ENCODE measurements at regions not wholly inside any gene's neighbourhood (a gene's known extent, or its start where the extent isn't known, plus 50 kb on each side); places are given as distances from the start of the nearest gene placed in this dataset.

GRCh38 chr6:78390066-78390465 lies 477.3 kb upstream of the IRAK1BP1 start:
- DNase-seq (ENCODE audit: low spot score) = no peak

- DNase-seq (ENCODE audit: low spot score) = no peak
Measured at GRCh38 chr6:78397499-78397898, 469.9 kb upstream of the IRAK1BP1 start.

GRCh38 chr6:78398292-78398691 lies 469.1 kb upstream of the IRAK1BP1 start:
- DNase-seq (ENCODE audit: low spot score) = no peak

- DNase-seq (ENCODE audit: low spot score) = no peak
Measured at GRCh38 chr6:78400076-78400475, 467.3 kb upstream of the IRAK1BP1 start.

GRCh38 chr6:78427386-78427785 lies 440.0 kb upstream of the IRAK1BP1 start:
- DNase-seq (ENCODE audit: low spot score) = no peak

- DNase-seq (ENCODE audit: low spot score) = no peak
Measured at GRCh38 chr6:78430521-78430920, 436.8 kb upstream of the IRAK1BP1 start.

GRCh38 chr6:78435671-78436070 lies 431.7 kb upstream of the IRAK1BP1 start:
- DNase-seq (ENCODE audit: low spot score) = no peak

- DNase-seq (ENCODE audit: low spot score) = no peak
Measured at GRCh38 chr6:78436335-78436734, 431.0 kb upstream of the IRAK1BP1 start.

- no peak for DNase-seq (ENCODE audit: low spot score)
Measured at GRCh38 chr6:78438135-78438534, 429.2 kb upstream of the IRAK1BP1 start.

GRCh38 chr6:78460711-78461110 lies 406.6 kb upstream of the IRAK1BP1 start:
- no peak for DNase-seq (ENCODE audit: low spot score)

- no peak for DNase-seq (ENCODE audit: low spot score)
Measured at GRCh38 chr6:78462728-78463127, 404.6 kb upstream of the IRAK1BP1 start.

- no peak for DNase-seq (ENCODE audit: low spot score)
Measured at GRCh38 chr6:78465059-78465634, 402.2 kb upstream of the IRAK1BP1 start.

- DNase-seq (ENCODE audit: low spot score) = no peak
Measured at GRCh38 chr6:78476561-78476960, 390.8 kb upstream of the IRAK1BP1 start.

GRCh38 chr6:78482801-78483552 lies 384.4 kb upstream of the IRAK1BP1 start:
- DNase-seq (ENCODE audit: low spot score) = no peak

GRCh38 chr6:78483553-78484197 lies 383.7 kb upstream of the IRAK1BP1 start:
- no peak for DNase-seq (ENCODE audit: low spot score)

GRCh38 chr6:78484198-78485064 lies 382.9 kb upstream of the IRAK1BP1 start:
- DNase-seq (ENCODE audit: low spot score) = no peak

GRCh38 chr6:78487401-78487800 lies 379.9 kb upstream of the IRAK1BP1 start:
- no peak for DNase-seq (ENCODE audit: low spot score)

- DNase-seq (ENCODE audit: low spot score) = no peak
Measured at GRCh38 chr6:78489874-78490273, 377.5 kb upstream of the IRAK1BP1 start.

GRCh38 chr6:78492351-78493017 lies 374.9 kb upstream of the IRAK1BP1 start:
- no peak for DNase-seq (ENCODE audit: low spot score)

GRCh38 chr6:78500299-78501089 lies 366.9 kb upstream of the IRAK1BP1 start:
- DNase-seq (ENCODE audit: low spot score) = no peak

- DNase-seq (ENCODE audit: low spot score) = no peak
Measured at GRCh38 chr6:78502386-78502887, 364.9 kb upstream of the IRAK1BP1 start.

All from HuH-7.5 (cell line).